HG02840 (cell line): ENCODE measurements at regions not wholly inside any gene's neighbourhood (a gene's known extent, or its start where the extent isn't known, plus 50 kb on each side); places are given as distances from the start of the nearest gene placed in this dataset.
"Not testable (repeated sequence)": the region's sequence is repeated elsewhere in the genome, so short reads cannot be mapped to it uniquely, and the experiment has no call there.

Experiments used
- ATAC-seq: cut with Tn5 transposase; IDR thresholded peaks from one replicate; pipeline ENCODE4 v1.9.1; 2021; ENCODE audit warnings: mild to moderate bottlenecking, moderate library complexity, moderate number of reproducible peaks; ENCODE audit not compliant: unreplicated experiment, low FRiP score

GRCh38 chr4:94141001-94141400 lies 66.7 kb upstream of the SMARCAD1 start:
- no peak for ATAC-seq

- not testable (repeated sequence) for ATAC-seq
These were observed 59.6 kb upstream of the SMARCAD1 start for GRCh38 chr4:94148052-94148451.

GRCh38 chr4:94152466-94152865 lies 55.2 kb upstream of the SMARCAD1 start:
- no peak for ATAC-seq

- not testable (repeated sequence) for ATAC-seq
These were observed 52.3 kb upstream of the SMARCAD1 start for GRCh38 chr4:94155404-94155803.

- ATAC-seq, result no peak
These were observed 50.8 kb upstream of the SMARCAD1 start for GRCh38 chr4:94156826-94157225.
